MG63 (cell line): ENCODE measurements at regions not wholly inside any gene's neighbourhood (a gene's known extent, or its start where the extent isn't known, plus 50 kb on each side); places are given as distances from the start of the nearest gene placed in this dataset.

Source experiments
- DNase-seq: peaks from one replicate; pipeline ENCODE4 v3.0.0-alpha.2; 2020
- H3K27me3 ChIP-seq: fragments of 250-450 bp; sonication (Bioruptor Pico); 2 replicates; pipeline ENCODE4 v1.5.1; 2020; ENCODE audit warnings: mild to moderate bottlenecking, moderate library complexity
- H3K36me3 ChIP-seq: fragments of 250-450 bp; sonication (Bioruptor Pico); 2 replicates; pipeline ENCODE4 v1.5.1; 2020; ENCODE audit warnings: mild to moderate bottlenecking, moderate library complexity
- H3K4me3 ChIP-seq: fragments of 250-450 bp; sonication (Bioruptor Pico); 2 replicates; pipeline ENCODE4 v1.5.1; 2020; ENCODE audit warnings: mild to moderate bottlenecking, moderate library complexity
- H3K9me3 ChIP-seq: fragments of 250-450 bp; sonication (Bioruptor Pico); 2 replicates; pipeline ENCODE4 v1.5.1; 2020; ENCODE audit warnings: mild to moderate bottlenecking, moderate library complexity

GRCh38 chr10:21234761-21235160, 290.7 kb downstream of the SKIDA1 start:
- no peaks in the 10 kb centered on the region for H3K9me3 ChIP-seq
- no peak overlapping the region for H3K4me3 ChIP-seq
- DNase-seq = no peak
- H3K36me3 ChIP-seq = no peaks in the 10 kb centered on the region
- H3K27me3 ChIP-seq = no peaks in the 10 kb centered on the region

- H3K9me3 ChIP-seq = no peaks in the 10 kb centered on the region
- H3K27me3 ChIP-seq = no peaks in the 10 kb centered on the region
- no peak overlapping the region for H3K4me3 ChIP-seq
- DNase-seq = no peak
- no peaks in the 10 kb centered on the region for H3K36me3 ChIP-seq
Observed at GRCh38 chr10:21230219-21230618, 295.3 kb downstream of the SKIDA1 start.

- Histone ChIP-seq H3K4me3 (no peak overlapping the region), H3K27me3 (0 out of 2 replicates have a peak, but pooled peaks cover 2% of the 10 kb centered on the region), H3K9me3 (no peaks in the 10 kb centered on the region), H3K36me3 (no peaks in the 10 kb centered on the region)
- no peak for DNase-seq
Observed at GRCh38 chr10:21217748-21218367, 307.6 kb downstream of the SKIDA1 start.

- H3K27me3 ChIP-seq = 0 out of 2 replicates have a peak, but pooled peaks cover 2% of the 10 kb centered on the region
- no peak for DNase-seq
- H3K4me3 ChIP-seq = no peak overlapping the region
- H3K9me3 ChIP-seq = no peaks in the 10 kb centered on the region
- H3K36me3 ChIP-seq = no peaks in the 10 kb centered on the region
Observed at GRCh38 chr10:21217107-21217506, 308.4 kb downstream of the SKIDA1 start.

- Histone ChIP-seq H3K36me3 (no peaks in the 10 kb centered on the region), H3K9me3 (no peaks in the 10 kb centered on the region), H3K27me3 (no peaks in the 10 kb centered on the region), H3K4me3 (no peak overlapping the region)
- DNase-seq = no peak
Observed at GRCh38 chr10:21214329-21214728, 311.2 kb downstream of the SKIDA1 start.

GRCh38 chr10:21213381-21213780, 312.1 kb downstream of the SKIDA1 start:
- DNase-seq = no peak
- Histone ChIP-seq H3K36me3 (no peaks in the 10 kb centered on the region), H3K4me3 (no peak overlapping the region), H3K9me3 (no peaks in the 10 kb centered on the region), H3K27me3 (no peaks in the 10 kb centered on the region)

- Histone ChIP-seq H3K4me3 (no peak overlapping the region), H3K36me3 (no peaks in the 10 kb centered on the region)
Observed at GRCh38 chr10:21212912-21213311, 312.6 kb downstream of the SKIDA1 start.

GRCh38 chr10:21212348-21212747, 313.1 kb downstream of the SKIDA1 start:
- H3K4me3 ChIP-seq = no peak overlapping the region
- no peaks in the 10 kb centered on the region for H3K36me3 ChIP-seq
- no peak for DNase-seq
- peaks cover 3% of the 10 kb centered on the region for H3K9me3 ChIP-seq
- no peaks in the 10 kb centered on the region for H3K27me3 ChIP-seq

More at GRCh38 chr10:21212912-21213311, 312.6 kb downstream of the SKIDA1 start:
- peaks cover 3% of the 10 kb centered on the region for H3K9me3 ChIP-seq
- DNase-seq = no peak
- H3K27me3 ChIP-seq = no peaks in the 10 kb centered on the region

- no peak for DNase-seq
Observed at GRCh38 chr10:21209495-21209894, 312.4 kb upstream of the NEBL start.

GRCh38 chr10:21208666-21209316, 311.7 kb upstream of the NEBL start:
- no peak overlapping the region for H3K4me3 ChIP-seq
- no peaks in the 10 kb centered on the region; the same call in 1 of the 2 replicates for H3K27me3 ChIP-seq
- H3K9me3 ChIP-seq = peaks cover 3% of the 10 kb centered on the region
- no peaks in the 10 kb centered on the region for H3K36me3 ChIP-seq
- no peak for DNase-seq

More at GRCh38 chr10:21209495-21209894, 312.4 kb upstream of the NEBL start:
- peaks cover 3% of the 10 kb centered on the region for H3K9me3 ChIP-seq
- no peak overlapping the region for H3K4me3 ChIP-seq
- no peaks in the 10 kb centered on the region for H3K36me3 ChIP-seq
- H3K27me3 ChIP-seq = no peaks in the 10 kb centered on the region; the same call in 1 of the 2 replicates

- H3K27me3 ChIP-seq = no peaks in the 10 kb centered on the region; the same call in 1 of the 2 replicates
- DNase-seq = no peak
- H3K9me3 ChIP-seq = peaks cover 3% of the 10 kb centered on the region
- H3K4me3 ChIP-seq = no peak overlapping the region
- no peaks in the 10 kb centered on the region for H3K36me3 ChIP-seq
Observed at GRCh38 chr10:21207852-21208646, 310.9 kb upstream of the NEBL start.

- H3K36me3 ChIP-seq = no peaks in the 10 kb centered on the region
- no peak overlapping the region for H3K4me3 ChIP-seq
- DNase-seq = no peak
- H3K9me3 ChIP-seq = peaks cover 3% of the 10 kb centered on the region
- peaks cover 2% of the 10 kb centered on the region for H3K27me3 ChIP-seq
Observed at GRCh38 chr10:21205328-21205727, 308.2 kb upstream of the NEBL start.

GRCh38 chr10:21203473-21204107, 306.5 kb upstream of the NEBL start:
- DNase-seq = no peak
- H3K36me3 ChIP-seq = no peaks in the 10 kb centered on the region
- peaks cover 2% of the 10 kb centered on the region for H3K27me3 ChIP-seq
- peaks cover 3% of the 10 kb centered on the region for H3K9me3 ChIP-seq
- H3K4me3 ChIP-seq = no peak overlapping the region

GRCh38 chr10:21202776-21203462, 305.8 kb upstream of the NEBL start:
- Histone ChIP-seq H3K36me3 (no peaks in the 10 kb centered on the region), H3K9me3 (peaks cover 7% of the 10 kb centered on the region)

GRCh38 chr10:21199501-21199900, 302.4 kb upstream of the NEBL start:
- peaks cover 12% of the 10 kb centered on the region for H3K9me3 ChIP-seq
- H3K27me3 ChIP-seq = peaks cover 2% of the 10 kb centered on the region; the same call in 1 of the 2 replicates
- DNase-seq = no peak
- H3K4me3 ChIP-seq = no peak overlapping the region
- H3K36me3 ChIP-seq = no peaks in the 10 kb centered on the region

More at GRCh38 chr10:21202776-21203462, 305.8 kb upstream of the NEBL start:
- Histone ChIP-seq H3K27me3 (peaks cover 2% of the 10 kb centered on the region), H3K4me3 (no peak overlapping the region)
- DNase-seq = no peak

- Histone ChIP-seq H3K9me3 (peaks cover 12% of the 10 kb centered on the region), H3K4me3 (no peak overlapping the region), H3K36me3 (no peaks in the 10 kb centered on the region), H3K27me3 (peaks cover 2% of the 10 kb centered on the region; the same call in 1 of the 2 replicates)
- no peak for DNase-seq
Observed at GRCh38 chr10:21197838-21198237, 300.7 kb upstream of the NEBL start.
